Left ventricle myocardium superior (tissue), 1 donor: ENCODE measurements at regions not wholly inside any gene's neighbourhood (a gene's known extent, or its start where the extent isn't known, plus 50 kb on each side); places are given as distances from the start of the nearest gene placed in this dataset.

Experiments used
- ATAC-seq: fragments of 200-7000 bp; cut with Tn5 transposase; one replicate; pipeline ENCODE4 v1.9.1; 2020; ENCODE audit warnings: mild to moderate bottlenecking, moderate library complexity
- DNase-seq: peaks from one replicate; pipeline ENCODE4 v3.0.0-alpha.2; 2020
- intact Hi-C: fragments of 100-400 bp; cut with micrococcal nuclease; formaldehyde crosslinking; loops from one replicate; pipeline ENCODE4 v1.11.0; 2022
- donor health status: DM: no; HTN: yes; CAD: no; lungs with severe emphysema.

DNA sequence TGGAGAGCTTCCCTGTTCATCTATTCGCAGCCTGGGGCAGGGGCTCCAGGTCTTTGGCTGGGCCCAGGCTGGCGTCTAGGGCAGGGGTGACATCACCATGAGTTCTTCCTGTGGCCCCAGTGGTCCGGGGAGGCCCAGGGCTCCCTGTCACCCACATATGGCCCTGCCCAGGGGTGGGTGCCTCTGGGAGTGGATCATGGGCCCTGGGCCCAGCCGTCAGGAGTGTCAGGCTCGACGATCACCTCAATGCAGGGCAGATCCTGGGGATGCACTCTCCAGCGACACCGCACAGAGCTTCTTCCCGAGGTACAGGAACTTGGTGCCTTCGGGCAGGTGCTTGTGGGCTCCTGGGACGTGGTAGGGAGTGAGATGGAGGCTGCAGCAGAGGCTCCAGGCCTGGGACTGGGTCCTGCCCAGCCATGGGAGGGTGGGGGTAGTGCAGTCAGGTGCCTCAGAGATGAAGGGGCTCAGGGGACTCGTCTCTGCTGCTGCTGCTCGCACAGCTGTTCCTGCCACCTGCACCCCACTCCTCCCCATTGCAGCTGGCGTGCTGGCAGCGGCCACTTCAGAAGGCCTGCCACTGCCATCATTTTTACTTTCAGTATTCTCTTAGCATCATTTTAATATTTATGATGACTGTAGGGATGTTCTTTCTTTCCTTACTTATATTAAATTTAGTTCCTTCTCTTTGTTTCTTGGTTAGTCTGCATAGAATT lies 196.0 kb upstream of the VRK2 start:
- intact Hi-C loops = no loop called here
- DNase-seq (no peak), ATAC-seq (no peak)

DNA sequence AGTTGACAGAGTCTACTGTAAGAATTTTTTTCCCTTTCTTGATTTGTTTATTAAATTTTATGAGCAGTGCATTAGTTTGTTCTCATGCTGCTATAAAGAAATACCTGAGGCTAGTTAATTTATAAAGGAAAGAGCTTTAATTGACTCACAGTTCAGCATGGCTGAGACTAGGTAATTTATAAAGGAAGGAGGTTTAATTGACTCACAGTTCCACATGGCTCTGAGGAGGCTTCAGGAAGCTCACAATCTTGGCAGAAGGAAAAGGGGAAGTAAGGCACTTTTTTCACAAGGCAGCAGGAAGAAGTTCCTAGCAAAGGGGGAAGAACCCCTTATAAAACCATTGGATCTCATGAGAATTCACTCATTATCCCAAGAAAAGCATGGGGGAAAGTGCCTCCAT lies 191.4 kb upstream of the VRK2 start:
- no peak for ATAC-seq
- intact Hi-C loops = no loop called here
- DNase-seq = no peak

DNA sequence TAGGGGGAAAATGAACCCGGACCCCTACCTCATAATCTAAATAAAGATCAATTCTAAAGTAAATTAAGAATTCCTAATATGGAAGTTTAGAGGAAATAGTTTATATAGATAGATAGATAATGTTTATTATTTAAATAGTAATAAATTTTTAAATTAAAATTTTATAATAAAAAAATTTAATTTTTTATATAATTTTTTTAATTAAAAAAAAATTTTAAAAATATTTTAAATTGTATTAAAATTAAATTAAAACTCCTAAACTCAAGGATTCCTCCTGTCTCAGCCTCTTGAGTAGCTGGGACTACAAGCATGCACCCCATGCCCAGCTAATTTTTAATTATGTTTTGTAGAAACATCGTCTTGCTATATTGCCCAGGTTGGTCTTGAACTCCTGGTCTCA lies 186.9 kb upstream of the VRK2 start:
- intact Hi-C loops = no loop called here
- DNase-seq (no peak), ATAC-seq (no peak)

- ATAC-seq (no peak), DNase-seq (no peak)
- intact Hi-C loops = no loop called here
These were observed 184.5 kb upstream of the VRK2 start for GRCh38 chr2:57862153-57862552.

DNA sequence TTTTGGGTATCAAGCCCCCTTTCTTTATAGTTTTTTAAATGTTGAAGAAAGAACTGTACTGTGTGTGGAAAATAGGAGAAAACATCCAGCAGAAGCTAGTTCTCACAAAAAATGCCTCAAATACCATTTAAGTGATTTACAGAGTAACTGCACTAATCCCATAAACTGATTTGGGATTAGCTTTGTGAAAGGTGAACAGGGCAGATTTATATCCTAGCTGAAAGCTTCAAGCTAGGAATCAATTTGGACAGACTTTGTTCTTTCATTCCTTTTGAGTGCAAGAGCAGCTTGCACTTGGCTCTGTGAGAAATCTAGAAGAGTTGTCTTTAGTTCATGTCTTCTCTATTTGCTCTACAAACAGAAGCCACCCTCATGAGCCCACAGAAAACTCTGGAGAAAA lies 183.9 kb upstream of the VRK2 start:
- DNase-seq (no peak), ATAC-seq (no peak)
- intact Hi-C loops = no loop called here

DNA sequence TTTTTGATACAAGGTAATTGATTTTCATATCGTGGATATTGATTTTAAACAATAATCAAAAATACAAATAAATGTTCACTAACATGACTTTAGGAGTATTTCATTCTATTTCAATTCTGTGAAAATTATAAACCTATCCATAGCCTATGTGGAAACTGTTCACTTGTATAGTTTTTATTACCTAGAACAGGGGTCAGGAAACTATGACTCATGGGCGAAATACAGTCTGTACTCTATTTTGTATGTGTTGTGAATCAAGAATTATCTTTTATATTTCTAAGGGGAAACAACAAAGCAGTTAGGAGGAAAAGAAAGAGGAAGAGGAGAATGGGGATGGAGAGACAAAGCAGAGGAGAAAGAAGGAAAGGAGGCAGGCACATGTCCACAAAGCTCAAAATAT lies 181.7 kb upstream of the VRK2 start:
- ATAC-seq (no peak), DNase-seq (no peak)
- intact Hi-C loops = no loop called here

DNA sequence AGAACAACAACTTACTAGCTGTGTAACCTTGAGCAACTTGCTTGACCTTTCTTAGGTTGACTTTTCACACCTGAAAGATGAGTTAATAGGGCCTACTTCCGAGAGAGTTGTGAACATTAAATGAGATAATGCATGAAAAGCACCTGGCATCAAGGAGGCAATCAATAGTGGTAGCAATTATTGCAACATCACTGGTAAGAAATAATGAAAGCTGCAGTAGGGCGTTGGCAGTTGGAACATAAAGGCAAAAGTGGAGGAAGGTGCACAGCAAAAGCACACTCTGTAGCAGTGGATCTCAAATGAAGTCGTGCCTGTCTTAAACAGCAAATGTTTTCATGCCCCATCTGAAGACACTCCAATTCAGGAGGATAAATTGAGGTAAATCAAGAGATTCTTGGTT lies 178.9 kb upstream of the VRK2 start:
- DNase-seq (no peak), ATAC-seq (no peak)
- intact Hi-C loops = no loop called here

- DNase-seq = no peak
- no peak for ATAC-seq
- intact Hi-C loops = no loop called here
These were observed 177.9 kb upstream of the VRK2 start for GRCh38 chr2:57868619-57869139.

GRCh38 chr2:57869758-57870344 lies 176.8 kb upstream of the VRK2 start:
- DNase-seq (no peak), ATAC-seq (no peak)
- intact Hi-C loops = no loop called here

GRCh38 chr2:57876313-57876712 lies 170.3 kb upstream of the VRK2 start:
- intact Hi-C loops = no loop called here
- no peak for DNase-seq
- no peak for ATAC-seq

- DNase-seq = no peak
- intact Hi-C loops = no loop called here
These were observed 168.8 kb upstream of the VRK2 start for GRCh38 chr2:57877811-57878170.

DNA sequence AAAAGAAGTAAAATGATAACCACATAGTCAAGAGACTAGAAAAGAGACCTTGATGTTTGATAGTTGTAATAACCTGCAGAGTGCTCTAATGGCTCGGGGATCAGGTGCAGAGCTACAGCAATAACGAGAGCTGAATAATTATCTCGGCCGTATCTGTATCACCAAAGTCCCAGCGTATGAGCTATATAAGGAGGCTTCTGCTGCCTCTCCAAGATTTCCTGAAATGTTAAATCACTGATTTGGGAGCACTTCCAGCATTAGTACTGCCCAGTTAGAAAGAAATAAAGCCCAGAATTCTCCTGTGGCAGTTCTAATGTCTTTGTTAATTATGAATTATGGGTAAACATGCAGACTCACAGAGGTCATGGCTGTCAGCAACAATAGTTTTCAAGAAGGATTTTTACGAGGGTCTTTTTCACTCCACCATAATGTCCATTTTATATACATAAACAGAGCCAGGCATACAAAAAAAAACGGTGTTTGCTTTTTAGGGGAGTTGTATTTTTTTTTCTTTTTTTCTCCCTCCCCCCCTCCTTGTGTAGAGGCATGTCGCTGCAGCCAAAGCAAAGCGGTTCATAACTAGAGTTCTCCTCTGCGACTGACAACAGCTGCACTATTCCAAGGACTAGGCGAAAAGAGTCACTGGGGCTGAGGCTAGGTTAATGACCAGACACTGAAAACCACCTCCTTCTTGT lies 168.3 kb upstream of the VRK2 start:
- intact Hi-C loops = no loop called here
- ATAC-seq = no peak
- DNase-seq = no peak

More at GRCh38 chr2:57877811-57878170, 168.8 kb upstream of the VRK2 start:
- no peak for ATAC-seq

GRCh38 chr2:57878866-57879210 lies 167.8 kb upstream of the VRK2 start:
- intact Hi-C loops = no loop called here
- ATAC-seq = no peak
- DNase-seq = no peak

GRCh38 chr2:57880446-57880845 lies 166.2 kb upstream of the VRK2 start:
- intact Hi-C loops = no loop called here
- DNase-seq (no peak), ATAC-seq (no peak)

DNA sequence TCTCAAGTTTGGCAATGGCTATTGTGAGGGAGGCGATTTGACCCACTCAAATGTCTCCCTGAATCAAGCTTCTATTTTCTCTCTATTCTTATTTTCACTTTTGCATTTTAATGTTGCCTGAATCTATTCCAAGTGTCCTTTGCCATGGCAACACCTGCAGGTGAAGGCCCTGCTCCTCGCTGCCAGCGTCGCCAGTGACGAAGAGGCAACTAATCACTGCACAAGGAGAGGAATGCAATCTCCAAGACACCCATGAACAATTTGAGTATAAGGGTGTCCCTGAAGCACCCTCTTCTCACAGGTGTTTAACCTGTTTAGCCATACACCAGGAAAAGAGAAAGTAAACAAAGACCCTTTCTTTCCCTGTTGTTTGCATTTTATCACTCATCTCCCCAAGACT lies 165.6 kb upstream of the VRK2 start:
- no peak for ATAC-seq
- intact Hi-C loops = no loop called here

GRCh38 chr2:57881998-57882888 lies 164.4 kb upstream of the VRK2 start:
- ATAC-seq (no peak), DNase-seq (no peak)

More for the DNA sequence above, 165.6 kb upstream of the VRK2 start:
- no peak for DNase-seq

DNA sequence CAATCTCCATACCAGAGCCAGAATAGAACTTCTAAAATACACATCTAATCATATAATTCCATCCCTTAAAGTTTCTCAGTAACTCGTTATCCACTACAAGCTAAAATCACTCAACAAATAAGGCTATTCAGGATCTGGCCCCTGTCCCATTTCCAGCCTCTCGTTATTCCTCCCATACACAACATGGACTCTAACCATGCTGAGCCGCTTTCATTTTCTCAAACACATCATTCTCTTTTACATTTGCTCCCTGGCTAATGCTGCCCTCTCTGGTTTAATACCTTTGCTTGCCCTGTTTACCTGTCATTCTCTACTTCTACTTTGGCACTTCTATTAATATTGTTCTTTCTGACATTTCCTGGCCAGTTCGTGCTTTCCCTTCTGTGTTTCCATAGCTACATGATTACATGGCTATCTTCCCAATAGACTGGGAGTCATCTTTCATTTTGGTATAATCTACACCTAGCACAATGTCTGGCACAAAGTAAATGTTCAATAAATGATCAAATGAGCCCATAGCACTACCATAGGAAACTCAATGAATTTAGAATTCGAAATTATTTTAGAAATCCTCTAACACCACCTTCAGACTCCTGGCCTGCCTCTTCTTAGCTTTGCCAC lies 163.6 kb upstream of the VRK2 start:
- ATAC-seq = no peak
- no peak for DNase-seq
- intact Hi-C loops = no loop called here

More at GRCh38 chr2:57881998-57882888, 164.4 kb upstream of the VRK2 start:
- intact Hi-C loops = no loop called here

DNA sequence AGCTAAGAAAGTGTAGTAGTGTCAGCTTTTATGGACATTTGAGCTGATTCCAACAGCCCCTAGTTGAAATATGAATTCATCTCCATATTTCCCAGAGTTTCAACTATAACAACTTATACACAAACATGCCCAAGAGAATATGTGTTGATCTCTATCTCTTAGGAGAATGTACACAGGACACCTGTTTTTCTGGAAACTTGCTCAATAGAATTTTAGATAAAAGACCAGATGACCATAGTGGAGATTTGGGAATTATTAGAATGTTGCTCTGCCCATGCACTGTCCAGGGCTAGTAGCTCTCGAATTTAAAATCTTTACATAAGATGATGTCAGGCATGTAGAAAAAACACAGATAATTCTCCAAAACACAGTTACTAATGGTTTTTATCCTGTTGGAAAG lies 162.3 kb upstream of the VRK2 start:
- DNase-seq (no peak), ATAC-seq (no peak)
- intact Hi-C loops = no loop called here

- DNase-seq = no peak
- ATAC-seq = no peak
- intact Hi-C loops = no loop called here
These were observed 160.9 kb upstream of the VRK2 start for GRCh38 chr2:57885742-57886141.
